ENCODE measurements at regions not wholly inside any gene's neighbourhood (a gene's known extent, or its start where the extent isn't known, plus 50 kb on each side); places are given as distances from the start of the nearest gene placed in this dataset.

- TF ChIP-seq RFX5 (IDR thresholded peaks at IDR 0.05; ENCODE audit: low read length) (no peak), USF2 (IDR thresholded peaks at IDR 0.05; ENCODE audit: borderline replicate concordance, low read depth, low read length) (no peak), PBX3 (IDR thresholded peaks at IDR 0.05) (peak; percentile 65), SIN3A (IDR thresholded peaks at IDR 0.05; ENCODE audit: borderline replicate concordance, low read depth, low read length) (no peak; the same call in 1 of the 2 replicates)
Measured at GRCh38 chrX:69024931-69025330, 140.3 kb downstream of the PJA1 start (continued).

GRCh38 chrX:69024161-69024736 lies 141.0 kb downstream of the PJA1 start:
- Histone ChIP-seq H3K4me2 (no peak overlapping the region), H3K4me3 (ENCODE audit: low read depth in 2 of 2, low read length in 1 of 2) (no peak overlapping the region), H3K9me2 (no peaks in the 10 kb centered on the region), H3K27ac (ENCODE audit: low read depth in 2 of 2, low read length in 1 of 2) (no peak overlapping the region; a peak in 1 of 4 replicates), H3K36me3 (replicated peaks in 1 of 2; ENCODE audit: control insufficient read depth in 1 of 2, insufficient read depth in 2 of 2, low read length in 1 of 2) (no peaks in the 10 kb centered on the region), H3K4me1 (ENCODE audit: control insufficient read depth in 1 of 2, insufficient read depth in 2 of 2, low read depth in 1 of 2, low read length in 1 of 2) (peaks cover 0 to 5% of the 10 kb centered on the region in 2 experiments; a peak in 1 of 4 replicates), H2AFZ (ENCODE audit: low read depth) (no peak overlapping the region), H3F3A (replicated peaks; ENCODE audit: insufficient read depth) (no peaks in the 10 kb centered on the region), H3K27me3 (ENCODE audit: insufficient read depth) (no peaks in the 10 kb centered on the region; the same call in 1 of the 2 replicates), H3K9ac (no peak overlapping the region), H3K79me2 (ENCODE audit: insufficient read depth) (no peaks in the 10 kb centered on the region), H4K20me1 (ENCODE audit: insufficient read depth) (no peaks in the 10 kb centered on the region), H3K9me3 (no peaks in the 10 kb centered on the region)
- TF ChIP-seq TCF12 (IDR thresholded peaks at IDR 0.05): no peak
- no peak for TF ChIP-seq POLR2AphosphoS5 (IDR thresholded peaks at IDR 0.05; ENCODE audit: low read depth, low read length)
- no peak for TF ChIP-seq CTCF (IDR thresholded peaks at IDR 0.05)
- no peak for TF ChIP-seq CHD2 (IDR thresholded peaks at IDR 0.05; ENCODE audit: low read length, partially characterized antibody)
- TF ChIP-seq REST (IDR thresholded peaks at IDR 0.05; ENCODE audit: low read depth, low read length): no peak
- no peak for TF ChIP-seq RAD21 (IDR thresholded peaks at IDR 0.05; ENCODE audit: low read length)
- no peak for TF ChIP-seq TAF1 (IDR thresholded peaks at IDR 0.05; ENCODE audit: borderline replicate concordance, low read depth, low read length)
- TF ChIP-seq NFIC (IDR thresholded peaks at IDR 0.05; ENCODE audit: borderline replicate concordance): no peak
- no peak for TF ChIP-seq RXRA (IDR thresholded peaks at IDR 0.05; ENCODE audit: borderline replicate concordance, low read depth)
- no peak for TF ChIP-seq MAX (IDR thresholded peaks at IDR 0.05; ENCODE audit: low read depth)
- DNase-seq: no peak
- ChIA-PET POLR2A (no interaction called here), CTCF (no interaction called here)
- 37% methylated on average over 7 of the region's 10 CpGs for WGBS (ENCODE audit: low lambda C conversion rate)

Data from SK-N-SH (cell line).